Activated gamma-delta T cell treated with Interleukin-2 at 50 U/mL for 16 hours (primary cell): ENCODE measurements at regions not wholly inside any gene's neighbourhood (a gene's known extent, or its start where the extent isn't known, plus 50 kb on each side); places are given as distances from the start of the nearest gene placed in this dataset.
A peak's percentile ranks its signal among the peaks of the same experiment; 100 is the strongest.

ENCODE experiments used
- DNase-seq: peaks from one replicate; pipeline ENCODE4 v3.0.0-alpha.2; 2020

- no peak for DNase-seq
These were observed 52.6 kb upstream of the OLFM4 start for GRCh38 chr13:52975969-52976368.

DNA sequence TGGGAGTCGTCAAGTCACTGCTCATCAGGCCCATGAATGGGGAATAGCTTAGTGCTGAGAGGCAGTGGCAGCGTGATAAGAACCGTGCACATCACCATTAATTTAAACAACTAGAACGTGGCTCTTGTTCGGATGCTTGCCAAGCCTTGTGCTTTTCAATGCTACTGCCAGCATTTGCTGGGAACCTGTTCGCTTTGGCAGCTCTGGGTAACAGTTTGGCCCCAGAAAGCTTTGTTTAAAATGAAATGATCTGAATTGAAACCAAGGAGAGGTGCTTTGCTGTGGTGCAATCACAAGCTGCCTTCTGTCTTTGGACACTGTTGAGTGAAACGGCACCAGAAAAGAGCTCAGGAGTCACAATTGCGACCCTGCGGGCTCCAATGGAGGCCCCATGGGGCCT lies 53.5 kb upstream of the OLFM4 start:
- no peak for DNase-seq

DNA sequence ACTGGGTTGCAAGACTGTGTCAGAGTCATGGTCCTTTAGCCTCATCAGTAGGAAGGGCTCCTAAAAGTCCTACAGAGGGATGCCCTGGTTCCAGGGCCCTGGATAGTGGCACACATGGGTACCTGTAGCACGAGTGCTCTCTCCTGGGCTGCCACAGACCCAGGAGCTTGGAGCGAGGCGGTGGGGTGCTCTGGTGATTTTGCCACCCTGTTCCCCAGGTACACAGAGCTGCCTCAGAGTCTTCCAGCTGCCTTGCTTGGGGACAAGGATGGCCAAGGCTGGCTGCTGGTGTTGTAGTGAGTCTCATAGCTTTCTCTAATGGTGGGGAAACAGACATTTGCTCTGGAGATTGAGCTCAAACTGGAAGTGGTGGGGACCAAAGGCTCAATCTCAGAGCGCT lies 53.9 kb upstream of the OLFM4 start:
- DNase-seq: no peak

GRCh38 chr13:52969373-52969772 lies 59.2 kb upstream of the OLFM4 start:
- DNase-seq: no peak

- peak; percentile 59 for DNase-seq
These were observed 60.4 kb upstream of the OLFM4 start for GRCh38 chr13:52968074-52968700.

GRCh38 chr13:52961987-52962386 lies 66.6 kb upstream of the OLFM4 start:
- DNase-seq: no peak

- DNase-seq: no peak
These were observed 67.2 kb upstream of the OLFM4 start for GRCh38 chr13:52961256-52961910.

- no peak for DNase-seq
These were observed 73.1 kb upstream of the OLFM4 start for GRCh38 chr13:52955472-52955874.

- no peak for DNase-seq
These were observed 73.8 kb upstream of the OLFM4 start for GRCh38 chr13:52954838-52955237.

DNA sequence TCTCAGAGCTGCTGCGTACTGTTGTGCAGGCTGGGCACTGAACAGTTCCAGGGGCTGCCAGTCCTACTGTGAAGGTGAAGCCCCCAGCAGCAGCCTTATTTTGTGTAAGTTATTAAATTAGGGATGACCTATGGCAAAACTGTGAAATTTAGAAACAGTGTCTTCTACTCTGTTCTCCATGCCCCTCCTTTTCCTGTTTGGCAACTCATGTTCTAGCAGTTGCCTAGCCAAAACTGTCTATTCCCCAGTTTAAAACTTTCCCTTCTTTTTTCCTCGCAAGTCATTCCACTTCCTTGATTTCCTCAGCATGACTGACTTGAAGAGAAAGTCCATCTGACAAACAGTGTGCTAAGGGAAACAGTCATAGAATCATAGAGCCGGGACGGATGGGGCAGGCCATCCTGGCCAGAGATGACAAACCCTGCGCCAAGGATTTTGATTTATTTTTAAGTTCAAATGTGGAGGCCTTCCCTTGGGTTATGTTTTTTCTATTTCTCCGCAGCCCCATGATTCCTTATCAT lies 78.1 kb upstream of the OLFM4 start:
- DNase-seq: no peak

DNA sequence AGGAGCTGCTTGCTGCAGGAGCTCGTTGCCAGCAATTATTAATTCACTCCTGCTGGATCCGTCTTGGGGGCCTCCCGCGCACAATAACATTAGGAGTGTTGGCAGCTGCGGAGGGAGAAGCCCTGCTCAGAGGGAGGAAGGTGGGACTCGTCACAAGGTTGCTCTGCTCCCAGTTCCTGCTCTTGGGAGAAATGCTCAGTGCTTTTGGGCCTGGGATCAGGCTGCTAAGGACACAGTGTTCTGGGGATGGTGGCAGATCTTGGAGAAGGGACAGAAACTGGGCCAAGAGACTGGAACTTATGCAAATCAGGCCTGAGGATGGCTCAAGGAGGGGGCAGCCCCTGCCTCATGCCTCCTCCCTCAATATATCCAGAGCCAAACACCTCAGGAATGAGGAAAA lies 78.9 kb upstream of the OLFM4 start:
- DNase-seq: no peak

- DNase-seq: no peak
These were observed 79.6 kb upstream of the OLFM4 start for GRCh38 chr13:52949044-52949443.

DNA sequence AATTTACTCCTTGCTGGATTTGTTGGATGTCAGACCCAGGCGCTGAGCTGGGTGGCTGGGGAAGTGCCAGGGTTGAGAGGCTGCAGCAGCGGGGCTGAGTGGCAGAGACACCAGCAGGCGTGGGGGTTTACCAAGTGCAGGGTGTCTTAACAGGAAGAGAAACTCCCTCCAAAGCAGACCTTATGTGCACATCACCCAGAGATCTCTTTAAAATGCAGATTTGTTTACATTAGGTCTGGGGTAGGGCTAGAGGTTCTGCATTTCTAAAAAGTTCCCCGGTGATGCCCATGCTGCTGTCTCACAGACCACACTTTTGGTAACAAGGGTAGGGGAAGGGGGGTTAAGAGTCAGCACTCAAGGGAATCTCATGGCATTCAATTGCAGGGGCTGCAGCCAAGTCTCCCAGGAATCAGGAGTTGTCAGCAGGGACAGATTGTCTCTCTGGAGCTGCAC lies 80.7 kb upstream of the OLFM4 start:
- DNase-seq: no peak

- DNase-seq: no peak
These were observed 83.3 kb upstream of the OLFM4 start for GRCh38 chr13:52945348-52945747.

- DNase-seq: no peak
These were observed 83.9 kb upstream of the OLFM4 start for GRCh38 chr13:52944697-52945096.

DNA sequence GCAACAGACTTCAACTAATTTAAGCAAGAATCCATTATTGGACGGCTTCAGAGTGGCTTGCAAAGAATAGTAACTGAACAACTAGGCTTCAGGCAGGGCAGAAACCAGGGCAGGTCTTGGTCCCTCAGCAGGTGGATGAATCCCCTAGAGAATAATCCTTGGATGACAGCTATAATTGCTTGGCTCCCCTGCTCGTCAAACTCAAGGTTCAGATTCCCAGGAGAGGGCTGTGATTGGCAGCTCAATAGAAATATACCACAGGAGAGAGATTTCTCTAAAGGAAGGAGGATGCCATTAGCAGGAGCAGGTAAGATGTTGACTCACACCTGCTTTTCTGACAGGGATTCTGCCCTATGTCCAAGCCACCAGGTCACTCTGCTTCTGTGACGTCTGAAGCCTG lies 89.6 kb upstream of the PCDH8 start:
- no peak for DNase-seq

DNA sequence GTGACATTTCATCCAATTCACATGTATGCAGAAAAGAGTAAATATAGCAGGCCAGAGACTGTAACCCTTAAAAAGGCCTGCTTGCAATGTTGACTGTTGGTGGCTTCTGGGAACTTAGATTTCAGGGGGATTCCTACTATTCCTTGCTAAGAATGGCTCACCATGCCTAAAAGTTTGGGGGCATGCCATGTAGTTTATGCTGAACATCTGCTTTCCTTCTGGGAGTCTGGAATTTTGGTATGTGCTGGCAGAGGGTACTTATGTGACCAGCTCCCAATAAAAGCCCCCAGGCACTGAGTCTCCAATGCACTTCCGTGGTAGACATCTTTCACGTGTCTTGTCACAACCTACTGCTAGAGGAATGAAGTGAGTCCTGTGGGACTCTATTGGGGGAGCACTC lies 88.4 kb upstream of the PCDH8 start:
- DNase-seq: no peak

GRCh38 chr13:52934258-52934657 lies 85.8 kb upstream of the PCDH8 start:
- DNase-seq: no peak

DNA sequence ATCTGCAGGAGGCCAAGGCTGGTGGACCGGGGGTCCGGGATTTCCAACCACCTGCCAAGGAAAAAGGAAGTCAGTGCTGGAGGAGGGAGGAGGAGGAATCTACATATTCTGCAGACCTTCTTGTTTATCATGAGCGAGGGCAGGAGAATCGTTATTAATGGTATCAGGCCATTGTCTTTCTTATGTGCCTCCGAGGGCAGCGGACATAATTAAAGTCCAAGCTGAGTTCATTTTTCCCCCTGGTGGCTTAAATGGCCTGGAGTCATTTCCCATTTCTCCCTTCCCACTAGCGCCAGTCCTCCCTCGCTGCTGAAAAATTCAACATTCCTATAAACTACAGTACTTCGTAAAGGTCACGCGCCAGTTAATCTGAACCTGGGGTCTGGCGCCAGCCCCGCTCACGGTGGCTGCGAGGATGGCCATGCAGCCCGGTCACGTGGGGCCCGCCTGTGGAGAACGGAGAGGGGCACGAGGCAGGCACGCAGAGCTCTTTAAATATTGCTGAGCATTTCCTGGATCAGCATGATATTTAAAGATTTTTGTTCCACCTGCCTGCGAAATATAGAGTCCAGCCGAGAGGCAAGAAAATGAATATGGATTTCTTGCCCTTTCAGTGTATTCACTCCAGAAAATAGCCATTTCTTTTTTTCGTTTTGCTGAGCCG lies 85.2 kb upstream of the PCDH8 start:
- DNase-seq: no peak

DNA sequence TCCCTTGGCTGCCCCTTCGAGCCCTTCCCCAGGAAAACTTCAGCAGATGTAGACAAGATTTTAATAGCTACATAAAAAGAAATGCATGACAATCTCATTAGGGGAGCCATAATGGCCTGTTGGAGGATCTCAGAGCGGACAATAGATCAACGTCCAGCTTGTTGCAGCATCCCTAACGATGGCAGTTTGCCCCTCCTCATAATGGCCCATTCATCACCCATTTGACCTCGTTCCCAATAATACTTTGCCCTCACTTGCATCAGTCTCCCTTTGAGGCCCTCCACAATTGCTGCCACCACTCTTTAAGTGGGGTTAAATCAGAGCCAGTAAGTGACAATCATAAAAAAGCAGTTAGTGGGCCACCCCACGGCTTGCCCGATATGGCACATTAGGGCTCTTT lies 84.7 kb upstream of the PCDH8 start:
- no peak for DNase-seq

DNA sequence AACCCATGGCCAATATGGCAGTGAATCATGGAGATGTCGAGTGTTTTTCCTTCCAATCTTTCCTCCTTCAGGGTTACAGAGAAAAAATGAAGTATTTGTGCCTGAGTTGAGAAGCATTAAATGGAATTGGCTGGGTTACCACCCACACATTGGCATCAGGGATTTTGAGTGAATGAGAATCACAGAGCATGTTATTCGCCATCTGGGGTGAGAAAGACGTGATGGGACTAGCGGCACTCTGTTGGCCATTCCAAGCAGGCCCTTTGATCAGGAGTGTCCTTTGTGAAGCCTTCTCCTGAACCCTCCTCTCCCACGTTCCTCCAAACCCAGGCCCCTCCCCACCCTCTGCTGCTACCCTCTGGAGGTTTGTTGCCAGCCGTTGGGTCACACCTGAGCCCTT lies 84.2 kb upstream of the PCDH8 start:
- no peak for DNase-seq

- DNase-seq: no peak
These were observed 83.3 kb upstream of the PCDH8 start for GRCh38 chr13:52931539-52932431.

DNA sequence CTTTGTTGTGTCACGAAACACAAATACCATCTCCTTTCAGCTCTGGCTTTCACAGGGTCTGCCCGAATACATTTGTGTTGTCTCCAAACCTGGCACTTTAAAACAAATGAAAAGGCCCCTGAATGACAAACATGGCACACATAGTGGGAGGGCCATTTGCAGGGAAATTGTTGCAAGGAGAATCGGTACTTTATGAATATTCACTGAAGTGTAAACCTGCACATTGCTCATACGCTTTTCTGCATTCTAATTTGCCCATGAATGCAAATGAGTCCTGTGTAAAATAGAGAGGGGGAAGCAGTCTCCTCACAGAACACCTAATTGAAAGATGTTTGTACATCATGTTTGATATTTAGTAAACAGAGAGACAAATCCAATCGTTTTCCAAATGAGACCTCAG lies 82.7 kb upstream of the PCDH8 start:
- DNase-seq: no peak
